GM10248 (cell line): ENCODE measurements at regions not wholly inside any gene's neighbourhood (a gene's known extent, or its start where the extent isn't known, plus 50 kb on each side); places are given as distances from the start of the nearest gene placed in this dataset.

ENCODE experiments used
- CTCF ChIA-PET: fragments of 300-600 bp; sonication (Branson Sonifier 250); formaldehyde crosslinking; extraction: SDS; loops from one replicate; lab custom pipeline; 2021; ENCODE audit warnings: antibody characterized with exemption; lab: Yijun Ruan, JAX
- POLR2A ChIA-PET: fragments of 350-650 bp; sonication (Branson Sonifier 250); formaldehyde crosslinking; extraction: SDS; loops from one replicate; lab custom pipeline; 2020; ENCODE audit warnings: antibody characterized with exemption; lab: Yijun Ruan, JAX
- DNase-seq: peaks from one replicate; pipeline ENCODE4 v3.0.0; 2012; ENCODE audit errors: extremely low spot score
- TF ChIP-seq, protein P1 (sequence below): IDR thresholded peaks from 2 replicates; pipeline ENCODE4 v1.5.1; 2012; ENCODE audit warnings: mild to moderate bottlenecking, low read depth; ENCODE audit errors: extremely low read depth, missing control alignments, control extremely low read depth

- POLR2A ChIA-PET, result no interaction called here
Measured at GRCh38 chr9:119101048-119101447, 268.2 kb downstream of the BRINP1 start.

GRCh38 chr9:119114681-119115080 is 254.6 kb downstream of the BRINP1 start:
- ChIA-PET CTCF (interaction anchor here (1.5 kb wide), 1 partner anchor 10 kb away, joined by 4 read pairs; no protein-coding TSS in a partner anchor), POLR2A (no interaction called here)
- TF ChIP-seq, protein P1, sequence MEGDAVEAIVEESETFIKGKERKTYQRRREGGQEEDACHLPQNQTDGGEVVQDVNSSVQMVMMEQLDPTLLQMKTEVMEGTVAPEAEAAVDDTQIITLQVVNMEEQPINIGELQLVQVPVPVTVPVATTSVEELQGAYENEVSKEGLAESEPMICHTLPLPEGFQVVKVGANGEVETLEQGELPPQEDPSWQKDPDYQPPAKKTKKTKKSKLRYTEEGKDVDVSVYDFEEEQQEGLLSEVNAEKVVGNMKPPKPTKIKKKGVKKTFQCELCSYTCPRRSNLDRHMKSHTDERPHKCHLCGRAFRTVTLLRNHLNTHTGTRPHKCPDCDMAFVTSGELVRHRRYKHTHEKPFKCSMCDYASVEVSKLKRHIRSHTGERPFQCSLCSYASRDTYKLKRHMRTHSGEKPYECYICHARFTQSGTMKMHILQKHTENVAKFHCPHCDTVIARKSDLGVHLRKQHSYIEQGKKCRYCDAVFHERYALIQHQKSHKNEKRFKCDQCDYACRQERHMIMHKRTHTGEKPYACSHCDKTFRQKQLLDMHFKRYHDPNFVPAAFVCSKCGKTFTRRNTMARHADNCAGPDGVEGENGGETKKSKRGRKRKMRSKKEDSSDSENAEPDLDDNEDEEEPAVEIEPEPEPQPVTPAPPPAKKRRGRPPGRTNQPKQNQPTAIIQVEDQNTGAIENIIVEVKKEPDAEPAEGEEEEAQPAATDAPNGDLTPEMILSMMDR, result no peak
- no peak for DNase-seq

More at GRCh38 chr9:119101048-119101447, 268.2 kb downstream of the BRINP1 start:
- DNase-seq, result no peak
- TF ChIP-seq, protein P1, result no peak
- CTCF ChIA-PET, result no interaction called here
